ENCODE measurements at regions not wholly inside any gene's neighbourhood (a gene's known extent, or its start where the extent isn't known, plus 50 kb on each side); places are given as distances from the start of the nearest gene placed in this dataset.

DNA sequence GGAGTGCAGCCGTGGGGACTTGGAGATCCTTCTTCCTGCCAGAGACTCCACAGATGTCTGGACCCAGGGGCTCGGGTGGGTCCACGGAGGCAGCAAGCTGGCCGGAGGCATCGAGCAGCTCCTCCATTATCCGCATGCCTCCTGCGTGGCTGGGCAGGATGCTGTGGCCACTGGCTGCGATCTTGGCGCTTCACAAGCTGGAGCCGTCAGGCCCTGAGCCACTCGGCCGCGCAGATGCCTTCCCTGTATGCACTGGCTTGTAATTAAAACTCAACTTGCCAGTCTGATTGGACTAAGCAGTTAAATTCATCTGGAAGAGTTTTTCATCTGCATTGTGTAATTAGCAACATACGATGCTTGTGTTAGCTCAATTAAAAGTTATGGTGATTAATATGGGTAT, 151.5 kb downstream of the AACS start:
- Mint-ChIP-seq H3K27me3 (ENCODE audit: low read depth) (peaks cover 53% of the 10 kb centered on the region), H3K4me1 (no peaks in the 10 kb centered on the region), H3K27ac (no peak overlapping the region), H3K9me3 (no peaks in the 10 kb centered on the region), H3K36me3 (no peaks in the 10 kb centered on the region), H3K4me3 (no peak overlapping the region)
- no peak for DNase-seq (ENCODE audit: low spot score in 2 of 2, unreplicated experiment in 2 of 2)
- TF ChIP-seq, protein P1, sequence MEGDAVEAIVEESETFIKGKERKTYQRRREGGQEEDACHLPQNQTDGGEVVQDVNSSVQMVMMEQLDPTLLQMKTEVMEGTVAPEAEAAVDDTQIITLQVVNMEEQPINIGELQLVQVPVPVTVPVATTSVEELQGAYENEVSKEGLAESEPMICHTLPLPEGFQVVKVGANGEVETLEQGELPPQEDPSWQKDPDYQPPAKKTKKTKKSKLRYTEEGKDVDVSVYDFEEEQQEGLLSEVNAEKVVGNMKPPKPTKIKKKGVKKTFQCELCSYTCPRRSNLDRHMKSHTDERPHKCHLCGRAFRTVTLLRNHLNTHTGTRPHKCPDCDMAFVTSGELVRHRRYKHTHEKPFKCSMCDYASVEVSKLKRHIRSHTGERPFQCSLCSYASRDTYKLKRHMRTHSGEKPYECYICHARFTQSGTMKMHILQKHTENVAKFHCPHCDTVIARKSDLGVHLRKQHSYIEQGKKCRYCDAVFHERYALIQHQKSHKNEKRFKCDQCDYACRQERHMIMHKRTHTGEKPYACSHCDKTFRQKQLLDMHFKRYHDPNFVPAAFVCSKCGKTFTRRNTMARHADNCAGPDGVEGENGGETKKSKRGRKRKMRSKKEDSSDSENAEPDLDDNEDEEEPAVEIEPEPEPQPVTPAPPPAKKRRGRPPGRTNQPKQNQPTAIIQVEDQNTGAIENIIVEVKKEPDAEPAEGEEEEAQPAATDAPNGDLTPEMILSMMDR (IDR thresholded peaks at IDR 0.05; ENCODE audit: unreplicated experiment) = no peak

GRCh38 chr12:125217308-125217707, 152.1 kb downstream of the AACS start:
- H3K27me3 Mint-ChIP-seq (ENCODE audit: low read depth) = peaks cover 50% of the 10 kb centered on the region
- H3K4me3 Mint-ChIP-seq = no peak overlapping the region
- H3K36me3 Mint-ChIP-seq = no peaks in the 10 kb centered on the region
- no peak overlapping the region for H3K27ac Mint-ChIP-seq
- TF ChIP-seq, protein P1 (IDR thresholded peaks at IDR 0.05; ENCODE audit: unreplicated experiment) = no peak
- no peaks in the 10 kb centered on the region for H3K9me3 Mint-ChIP-seq
- no peak for DNase-seq (ENCODE audit: low spot score in 2 of 2, unreplicated experiment in 2 of 2)
- no peaks in the 10 kb centered on the region for H3K4me1 Mint-ChIP-seq

- DNase-seq (ENCODE audit: low spot score in 2 of 2, unreplicated experiment in 2 of 2) = no peak
- Mint-ChIP-seq H3K27me3 (ENCODE audit: low read depth) (peaks cover 38% of the 10 kb centered on the region), H3K4me3 (no peak overlapping the region), H3K27ac (no peak overlapping the region), H3K9me3 (peaks cover under 1% of the 10 kb centered on the region), H3K36me3 (no peaks in the 10 kb centered on the region), H3K4me1 (no peaks in the 10 kb centered on the region)
- TF ChIP-seq, protein P1 (IDR thresholded peaks at IDR 0.05; ENCODE audit: unreplicated experiment) = no peak
Measured at GRCh38 chr12:125218952-125219351, 153.7 kb downstream of the AACS start.

GRCh38 chr12:125220404-125221273, 155.4 kb downstream of the AACS start:
- Mint-ChIP-seq H3K4me1 (no peaks in the 10 kb centered on the region), H3K4me3 (no peak overlapping the region), H3K9me3 (peaks cover 3% of the 10 kb centered on the region), H3K27ac (no peak overlapping the region), H3K36me3 (no peaks in the 10 kb centered on the region), H3K27me3 (ENCODE audit: low read depth) (peaks cover 37% of the 10 kb centered on the region)
- TF ChIP-seq, protein P1 (IDR thresholded peaks at IDR 0.05; ENCODE audit: unreplicated experiment) = no peak
- no peak for DNase-seq (ENCODE audit: low spot score in 2 of 2, unreplicated experiment in 2 of 2)

- peaks cover 3% of the 10 kb centered on the region for H3K9me3 Mint-ChIP-seq
- no peak overlapping the region for H3K27ac Mint-ChIP-seq
- peaks cover 36% of the 10 kb centered on the region for H3K27me3 Mint-ChIP-seq (ENCODE audit: low read depth)
- H3K36me3 Mint-ChIP-seq = no peaks in the 10 kb centered on the region
- TF ChIP-seq, protein P1 (IDR thresholded peaks at IDR 0.05; ENCODE audit: unreplicated experiment) = no peak
- no peak overlapping the region for H3K4me3 Mint-ChIP-seq
- DNase-seq (ENCODE audit: low spot score in 2 of 2, unreplicated experiment in 2 of 2) = no peak
- no peaks in the 10 kb centered on the region for H3K4me1 Mint-ChIP-seq
Measured at GRCh38 chr12:125221602-125222001, 156.4 kb downstream of the AACS start.

Measured in mesothelial cell of epicardium (in vitro differentiated cells).